ENCODE measurements at regions not wholly inside any gene's neighbourhood (a gene's known extent, or its start where the extent isn't known, plus 50 kb on each side); places are given as distances from the start of the nearest gene placed in this dataset.

DNA sequence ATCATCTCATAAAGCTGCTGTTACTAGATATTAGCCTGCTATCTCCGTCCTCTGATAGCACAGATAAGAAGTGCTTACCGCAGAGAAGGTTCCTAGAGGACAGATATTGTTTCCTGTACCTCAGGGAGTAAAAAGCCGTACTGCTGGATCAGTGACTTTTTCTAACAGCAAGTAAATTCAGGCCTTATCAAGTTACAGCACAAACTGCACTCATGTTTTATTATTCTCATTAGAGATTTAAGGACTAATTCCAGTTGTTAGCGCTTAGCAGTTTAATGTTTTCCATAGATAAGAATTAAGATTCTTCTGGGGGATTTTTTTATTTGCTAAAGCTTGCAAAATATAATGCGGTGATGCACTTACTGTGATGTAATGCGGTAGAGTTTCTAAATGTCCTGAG is 119.0 kb upstream of the OBI1 start:
- H3K9me2 ChIP-seq (replicated peaks; ENCODE audit: insufficient read depth, low read length), result no peaks in the 10 kb centered on the region
- H3K27me3 ChIP-seq (ENCODE audit: low read length), result no peaks in the 10 kb centered on the region
- H3F3A ChIP-seq (ENCODE audit: insufficient read depth), result no peaks in the 10 kb centered on the region
- H3K36me3 ChIP-seq (ENCODE audit: low read length), result no peaks in the 10 kb centered on the region
- H2AFZ ChIP-seq (ENCODE audit: low read depth, low read length, severe bottlenecking), result no peak overlapping the region
- H3K79me2 ChIP-seq (ENCODE audit: insufficient read depth, low read length), result no peaks in the 10 kb centered on the region
- H3K9ac ChIP-seq (ENCODE audit: low read length), result no peak overlapping the region
- TF ChIP-seq EZH2phosphoT487 (conservative IDR thresholded peaks at IDR 0.05; ENCODE audit: low read length), result no peak
- TF ChIP-seq CTCF (IDR thresholded peaks at IDR 0.05; ENCODE audit: insufficient read depth, low read length, poor library complexity, severe bottlenecking), result no peak
- no peak overlapping the region for H3K4me2 ChIP-seq (ENCODE audit: low read depth, low read length, poor library complexity, severe bottlenecking)
- no peaks in the 10 kb centered on the region for H4K20me1 ChIP-seq (ENCODE audit: low read depth, low read length)
- H3K27ac ChIP-seq (ENCODE audit: low read depth, low read length), result no peak overlapping the region
- no peaks in the 10 kb centered on the region for H3K9me3 ChIP-seq (ENCODE audit: insufficient read depth, low read length)
- H3K4me3 ChIP-seq (ENCODE audit: insufficient read depth, low read length, poor library complexity, severe bottlenecking), result no peak overlapping the region

DNA sequence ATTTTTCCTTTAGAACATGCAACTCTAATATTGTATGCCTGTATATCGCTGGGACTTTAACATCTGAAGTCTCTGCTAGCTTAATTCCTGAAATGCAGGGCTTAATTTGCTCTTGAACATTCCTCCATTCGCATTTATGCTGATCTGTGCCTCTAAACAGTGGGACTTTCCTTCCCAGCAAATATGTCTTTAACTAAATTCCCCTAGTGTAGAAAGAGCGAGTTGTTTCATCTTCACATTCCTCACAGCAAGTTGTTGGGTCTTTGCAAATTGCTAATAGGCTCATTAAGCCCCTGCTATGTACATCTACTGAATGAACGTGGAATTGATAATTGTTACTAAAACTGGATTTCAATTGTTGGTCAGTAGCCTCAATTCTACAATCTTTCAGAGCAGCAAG is 118.4 kb upstream of the OBI1 start:
- H3K4me3 ChIP-seq (ENCODE audit: insufficient read depth, low read length, poor library complexity, severe bottlenecking), result no peak overlapping the region
- no peaks in the 10 kb centered on the region for H3K9me2 ChIP-seq (replicated peaks; ENCODE audit: insufficient read depth, low read length)
- H3K4me2 ChIP-seq (ENCODE audit: low read depth, low read length, poor library complexity, severe bottlenecking), result no peak overlapping the region
- H2AFZ ChIP-seq (ENCODE audit: low read depth, low read length, severe bottlenecking), result no peak overlapping the region
- TF ChIP-seq EZH2phosphoT487 (conservative IDR thresholded peaks at IDR 0.05; ENCODE audit: low read length) (no peak), CTCF (IDR thresholded peaks at IDR 0.05; ENCODE audit: insufficient read depth, low read length, poor library complexity, severe bottlenecking) (no peak)
- H3F3A ChIP-seq (ENCODE audit: insufficient read depth), result no peaks in the 10 kb centered on the region
- no peaks in the 10 kb centered on the region for H3K9me3 ChIP-seq (ENCODE audit: insufficient read depth, low read length)
- H3K27me3 ChIP-seq (ENCODE audit: low read length), result no peaks in the 10 kb centered on the region
- no peaks in the 10 kb centered on the region for H3K36me3 ChIP-seq (ENCODE audit: low read length)
- no peak overlapping the region for H3K9ac ChIP-seq (ENCODE audit: low read length)
- H3K27ac ChIP-seq (ENCODE audit: low read depth, low read length), result no peak overlapping the region
- no peaks in the 10 kb centered on the region for H3K79me2 ChIP-seq (ENCODE audit: insufficient read depth, low read length)
- no peaks in the 10 kb centered on the region for H4K20me1 ChIP-seq (ENCODE audit: low read depth, low read length)

- H3K27ac ChIP-seq (ENCODE audit: low read depth, low read length), result no peak overlapping the region
- no peaks in the 10 kb centered on the region for H3K9me2 ChIP-seq (replicated peaks; ENCODE audit: insufficient read depth, low read length)
- H3K9me3 ChIP-seq (ENCODE audit: insufficient read depth, low read length), result no peaks in the 10 kb centered on the region
- no peaks in the 10 kb centered on the region for H3K27me3 ChIP-seq (ENCODE audit: low read length)
- H3K4me3 ChIP-seq (ENCODE audit: insufficient read depth, low read length, poor library complexity, severe bottlenecking), result no peak overlapping the region
- H3F3A ChIP-seq (ENCODE audit: insufficient read depth), result no peaks in the 10 kb centered on the region
- no peaks in the 10 kb centered on the region for H4K20me1 ChIP-seq (ENCODE audit: low read depth, low read length)
- TF ChIP-seq EZH2phosphoT487 (conservative IDR thresholded peaks at IDR 0.05; ENCODE audit: low read length), result no peak
- TF ChIP-seq CTCF (IDR thresholded peaks at IDR 0.05; ENCODE audit: insufficient read depth, low read length, poor library complexity, severe bottlenecking), result no peak
- H3K36me3 ChIP-seq (ENCODE audit: low read length), result no peaks in the 10 kb centered on the region
- no peak overlapping the region for H2AFZ ChIP-seq (ENCODE audit: low read depth, low read length, severe bottlenecking)
- no peak overlapping the region for H3K9ac ChIP-seq (ENCODE audit: low read length)
- no peak overlapping the region for H3K4me2 ChIP-seq (ENCODE audit: low read depth, low read length, poor library complexity, severe bottlenecking)
- no peaks in the 10 kb centered on the region for H3K79me2 ChIP-seq (ENCODE audit: insufficient read depth, low read length)
Measured at GRCh38 chr13:78772933-78773332, 114.0 kb upstream of the OBI1 start.

DNA sequence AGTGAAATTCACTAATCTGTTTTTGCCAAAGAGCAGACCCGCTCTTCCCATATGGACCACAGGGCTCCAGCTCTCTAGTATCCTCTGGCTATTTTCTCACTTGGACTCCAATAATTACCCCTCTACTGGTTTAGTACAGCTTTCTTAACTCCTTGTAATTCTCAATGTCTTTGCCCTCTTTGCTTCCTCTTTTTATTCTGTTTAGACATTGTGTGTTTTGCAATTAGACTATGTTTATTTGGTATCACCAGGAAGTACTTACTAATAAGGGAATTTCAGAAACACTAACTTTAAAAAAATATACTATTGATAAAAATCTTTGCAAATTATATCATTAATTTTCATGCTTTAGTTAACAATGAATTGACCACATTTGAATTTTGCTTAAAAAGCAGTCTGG is 111.6 kb upstream of the OBI1 start:
- no peaks in the 10 kb centered on the region for H3K9me3 ChIP-seq (ENCODE audit: insufficient read depth, low read length)
- H3K36me3 ChIP-seq (ENCODE audit: low read length), result no peaks in the 10 kb centered on the region
- H3K4me3 ChIP-seq (ENCODE audit: insufficient read depth, low read length, poor library complexity, severe bottlenecking), result no peak overlapping the region
- H3K79me2 ChIP-seq (ENCODE audit: insufficient read depth, low read length), result no peaks in the 10 kb centered on the region
- no peak overlapping the region for H2AFZ ChIP-seq (ENCODE audit: low read depth, low read length, severe bottlenecking)
- H3K27me3 ChIP-seq (ENCODE audit: low read length), result no peaks in the 10 kb centered on the region
- no peak overlapping the region for H3K27ac ChIP-seq (ENCODE audit: low read depth, low read length)
- H3K4me2 ChIP-seq (ENCODE audit: low read depth, low read length, poor library complexity, severe bottlenecking), result no peak overlapping the region
- TF ChIP-seq EZH2phosphoT487 (conservative IDR thresholded peaks at IDR 0.05; ENCODE audit: low read length) (no peak), CTCF (IDR thresholded peaks at IDR 0.05; ENCODE audit: insufficient read depth, low read length, poor library complexity, severe bottlenecking) (no peak)
- no peaks in the 10 kb centered on the region for H4K20me1 ChIP-seq (ENCODE audit: low read depth, low read length)
- H3K9ac ChIP-seq (ENCODE audit: low read length), result no peak overlapping the region
- no peaks in the 10 kb centered on the region; the same call in 1 of the 2 replicates for H3K9me2 ChIP-seq (replicated peaks; ENCODE audit: insufficient read depth, low read length)
- no peaks in the 10 kb centered on the region for H3F3A ChIP-seq (ENCODE audit: insufficient read depth)
